ENCODE measurements at regions not wholly inside any gene's neighbourhood (a gene's known extent, or its start where the extent isn't known, plus 50 kb on each side); places are given as distances from the start of the nearest gene placed in this dataset.

DNA sequence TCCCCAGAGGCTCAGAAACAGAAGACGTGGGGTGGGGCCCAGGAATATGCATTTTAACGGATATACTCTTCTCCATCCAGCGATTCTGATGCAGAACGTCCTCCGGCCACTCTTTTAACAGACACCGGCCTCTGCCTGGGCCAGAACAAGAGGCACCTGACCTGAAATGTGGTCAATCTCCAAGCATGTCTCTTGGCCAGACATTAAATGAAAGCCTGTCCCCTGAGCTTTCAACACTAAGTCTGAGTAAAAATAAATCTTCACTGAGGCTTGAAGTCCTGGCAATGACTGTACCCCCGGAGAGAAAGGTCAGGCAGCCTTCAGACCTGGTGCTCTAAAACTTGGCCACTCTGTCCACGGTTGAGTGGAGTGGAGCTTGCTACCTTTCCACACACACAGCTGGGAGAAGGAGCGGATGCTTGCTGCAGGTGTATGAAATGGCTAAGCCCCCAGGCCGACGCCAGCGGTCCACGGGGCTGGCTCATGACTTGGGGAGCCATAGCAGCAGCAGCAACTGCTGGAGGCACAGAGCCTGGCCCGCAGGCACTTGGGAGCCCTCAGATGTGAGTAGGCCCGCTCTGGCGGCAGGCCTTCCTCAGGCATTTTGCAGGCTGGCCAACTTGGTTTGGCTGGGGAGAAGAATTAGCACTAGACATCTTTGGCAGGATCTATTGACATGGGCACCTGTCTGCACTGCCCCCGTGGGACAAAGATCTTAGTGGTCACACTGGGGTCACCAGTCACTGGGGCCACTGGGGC is 79.7 kb downstream of the TMEM17 start:
- no peak overlapping the region for H3K4ac ChIP-seq (ENCODE audit: low read depth, low read length)
- DNase-seq, result no peak
- H4K20me1 ChIP-seq (ENCODE audit: insufficient read depth, low read length), result no peaks in the 10 kb centered on the region
- ATAC-seq (ENCODE audit: low read depth), result no peak
- no peak overlapping the region for H3K56ac ChIP-seq (ENCODE audit: extremely low read depth, insufficient read depth, low read length)
- H2AFZ ChIP-seq (replicated peaks; ENCODE audit: low read length, poor library complexity), result no peak overlapping the region
- no peak overlapping the region for H4K91ac ChIP-seq (ENCODE audit: insufficient read depth, low read depth, low read length)
- H3K27me3 ChIP-seq (ENCODE audit: control insufficient read depth, insufficient read depth, low read length), result peaks cover 12% of the 10 kb centered on the region
- in situ Hi-C loops (cut with MboI; ENCODE audit: low sequenced_read_pairs), result no loop called here
- H3K9ac ChIP-seq (ENCODE audit: low read depth, low read length), result no peak overlapping the region
- no peaks in the 10 kb centered on the region for H3K79me1 ChIP-seq (ENCODE audit: low read depth in 1 of 2, low read length in 2 of 2)
- H4K5ac ChIP-seq (ENCODE audit: low read depth, low read length), result no peak overlapping the region
- ChIA-PET CTCF (no interaction called here), POLR2A (ENCODE audit: unreplicated experiment) (no interaction called here)
- H2BK15ac ChIP-seq (ENCODE audit: low read depth, low read length), result no peak overlapping the region
- no peak overlapping the region for H4K8ac ChIP-seq (ENCODE audit: low read depth in 2 of 2, low read length in 2 of 2)
- 91% methylated on average over 6 of the region's 17 CpGs; no CpG with 5 or more reads in 1 of the 2 experiments for WGBS, 2 experiments (ENCODE audit: extremely low coverage in 2 of 2, insufficient read length in 1 of 2)
- H3K14ac ChIP-seq (replicated peaks; ENCODE audit: low read depth, low read length), result no peak overlapping the region
- intact Hi-C loops (cut with micrococcal nuclease), result no loop called here
- H3K4me2 ChIP-seq (ENCODE audit: low read depth, low read length), result no peak overlapping the region
- H2AK9ac ChIP-seq (replicated peaks; ENCODE audit: low read depth, low read length, poor library complexity), result no peak overlapping the region
- no peak overlapping the region for H2BK120ac ChIP-seq (ENCODE audit: low read depth, low read length)
- H2AK5ac ChIP-seq (ENCODE audit: low read depth, low read length), result no peak overlapping the region
- no peaks in the 10 kb centered on the region for H3K36me3 ChIP-seq (ENCODE audit: control insufficient read depth, insufficient read depth, low read length)
- no peak overlapping the region for H3K23ac ChIP-seq (ENCODE audit: low read depth, low read length)
- dilution Hi-C loops (cut with HindIII; ENCODE audit: low sequenced_read_pairs, unreplicated experiment), result no loop called here
- BruUV-seq (replicated peaks), result no TSS peak
- no peak overlapping the region for H2BK20ac ChIP-seq (ENCODE audit: low read depth, low read length)
- no peak overlapping the region for H2BK5ac ChIP-seq (ENCODE audit: low read depth, low read length, poor library complexity, severe bottlenecking)
- TF ChIP-seq MAFK (IDR thresholded peaks at IDR 0.05; ENCODE audit: low read depth, low read length) (no peak), FOS (IDR thresholded peaks at IDR 0.05; ENCODE audit: low read depth, low read length) (no peak), MAZ (IDR thresholded peaks at IDR 0.05; ENCODE audit: borderline replicate concordance, low read depth, low read length) (no peak), CHD1 (IDR thresholded peaks at IDR 0.05; ENCODE audit: low read depth, low read length) (no peak), RAD21 (IDR thresholded peaks at IDR 0.05; ENCODE audit: low read length) (no peak), RCOR1 (IDR thresholded peaks at IDR 0.05; ENCODE audit: insufficient replicate concordance, low read length) (no peak)
- TF ChIP-seq, protein P1, sequence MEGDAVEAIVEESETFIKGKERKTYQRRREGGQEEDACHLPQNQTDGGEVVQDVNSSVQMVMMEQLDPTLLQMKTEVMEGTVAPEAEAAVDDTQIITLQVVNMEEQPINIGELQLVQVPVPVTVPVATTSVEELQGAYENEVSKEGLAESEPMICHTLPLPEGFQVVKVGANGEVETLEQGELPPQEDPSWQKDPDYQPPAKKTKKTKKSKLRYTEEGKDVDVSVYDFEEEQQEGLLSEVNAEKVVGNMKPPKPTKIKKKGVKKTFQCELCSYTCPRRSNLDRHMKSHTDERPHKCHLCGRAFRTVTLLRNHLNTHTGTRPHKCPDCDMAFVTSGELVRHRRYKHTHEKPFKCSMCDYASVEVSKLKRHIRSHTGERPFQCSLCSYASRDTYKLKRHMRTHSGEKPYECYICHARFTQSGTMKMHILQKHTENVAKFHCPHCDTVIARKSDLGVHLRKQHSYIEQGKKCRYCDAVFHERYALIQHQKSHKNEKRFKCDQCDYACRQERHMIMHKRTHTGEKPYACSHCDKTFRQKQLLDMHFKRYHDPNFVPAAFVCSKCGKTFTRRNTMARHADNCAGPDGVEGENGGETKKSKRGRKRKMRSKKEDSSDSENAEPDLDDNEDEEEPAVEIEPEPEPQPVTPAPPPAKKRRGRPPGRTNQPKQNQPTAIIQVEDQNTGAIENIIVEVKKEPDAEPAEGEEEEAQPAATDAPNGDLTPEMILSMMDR (conservative IDR thresholded peaks at IDR 0.05; ENCODE audit: low read depth, low read length), result no peak
- TF ChIP-seq, protein P2, sequence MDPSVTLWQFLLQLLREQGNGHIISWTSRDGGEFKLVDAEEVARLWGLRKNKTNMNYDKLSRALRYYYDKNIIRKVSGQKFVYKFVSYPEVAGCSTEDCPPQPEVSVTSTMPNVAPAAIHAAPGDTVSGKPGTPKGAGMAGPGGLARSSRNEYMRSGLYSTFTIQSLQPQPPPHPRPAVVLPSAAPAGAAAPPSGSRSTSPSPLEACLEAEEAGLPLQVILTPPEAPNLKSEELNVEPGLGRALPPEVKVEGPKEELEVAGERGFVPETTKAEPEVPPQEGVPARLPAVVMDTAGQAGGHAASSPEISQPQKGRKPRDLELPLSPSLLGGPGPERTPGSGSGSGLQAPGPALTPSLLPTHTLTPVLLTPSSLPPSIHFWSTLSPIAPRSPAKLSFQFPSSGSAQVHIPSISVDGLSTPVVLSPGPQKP (IDR thresholded peaks at IDR 0.05; ENCODE audit: borderline replicate concordance, low read depth, low read length), result no peak
- no peaks in the 10 kb centered on the region for H3K9me1 ChIP-seq (ENCODE audit: insufficient read depth, low read length)
- H3K4me1 ChIP-seq (ENCODE audit: control insufficient read depth, insufficient read depth, low read length), result no peaks in the 10 kb centered on the region
- no peaks in the 10 kb centered on the region; the same call in 1 of the 2 replicates for H3K9me3 ChIP-seq (ENCODE audit: control insufficient read depth, insufficient read depth, low read length)
- H3K27ac ChIP-seq (ENCODE audit: insufficient read depth, low read length), result no peak overlapping the region
- no peak overlapping the region for H3K4me3 ChIP-seq (ENCODE audit: insufficient read depth, low read depth, low read length)
- no peak overlapping the region for H3K18ac ChIP-seq (ENCODE audit: low read depth, low read length)

Measured in IMR-90 (cell line).